ENCODE measurements at regions not wholly inside any gene's neighbourhood (a gene's known extent, or its start where the extent isn't known, plus 50 kb on each side); places are given as distances from the start of the nearest gene placed in this dataset.
"Not testable (repeated sequence)": the region's sequence is repeated elsewhere in the genome, so short reads cannot be mapped to it uniquely, and the experiment has no call there.

- DNase-seq (ENCODE audit: low spot score) = no peak
- intact Hi-C loops (cut with DNase I) = no loop called here
Measured at GRCh38 chr4:37771771-37772170, 54.7 kb upstream of the PGM2 start.

DNA sequence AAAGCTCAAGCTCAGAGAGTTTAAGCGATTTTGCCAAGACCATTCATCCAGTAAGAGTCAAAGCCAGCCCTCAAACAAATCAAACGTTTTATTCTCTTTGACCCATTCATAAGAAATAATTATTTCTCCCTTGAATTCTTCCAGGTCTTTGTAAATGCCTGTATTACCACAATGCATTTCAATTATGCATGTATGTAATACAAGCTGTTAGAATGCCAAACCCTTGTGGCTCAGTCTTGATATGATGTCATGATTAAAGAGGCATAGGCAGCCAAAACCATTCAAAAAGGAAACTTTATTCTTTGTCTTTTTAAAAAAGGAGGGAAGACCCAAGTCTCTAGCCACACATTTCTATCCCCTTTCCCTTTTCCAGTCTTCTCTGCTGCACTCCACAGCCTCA lies 56.5 kb upstream of the PGM2 start:
- DNase-seq (ENCODE audit: low spot score) = no peak
- intact Hi-C loops (cut with DNase I) = no loop called here

- DNase-seq (ENCODE audit: low spot score) = no peak
- intact Hi-C loops (cut with DNase I) = no loop called here
Measured at GRCh38 chr4:37769391-37769989, 57.0 kb upstream of the PGM2 start.

GRCh38 chr4:37767546-37767945 lies 58.9 kb upstream of the PGM2 start:
- intact Hi-C loops (cut with DNase I) = no loop called here
- peak; percentile 92 for DNase-seq (ENCODE audit: low spot score)

DNA sequence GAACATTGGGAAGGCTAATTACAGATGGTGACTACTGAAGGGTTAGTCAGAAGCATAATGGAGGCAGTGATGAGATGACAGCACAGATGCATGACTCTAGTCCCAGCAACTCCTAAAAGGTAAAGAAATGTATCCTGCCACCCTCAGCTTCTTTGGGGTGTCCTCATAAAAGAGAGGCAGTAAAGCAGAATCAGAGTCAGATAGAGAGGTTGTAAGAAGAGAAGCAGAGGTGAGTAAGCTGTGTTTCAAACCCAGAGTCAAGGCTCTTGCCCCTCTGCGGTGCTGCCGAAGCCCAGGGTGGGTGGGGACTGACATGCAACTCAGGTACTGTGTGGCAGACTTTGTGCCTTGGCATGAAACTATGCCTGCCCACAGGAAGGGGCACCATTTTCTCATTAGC lies 59.5 kb upstream of the PGM2 start:
- no peak for DNase-seq (ENCODE audit: low spot score)
- intact Hi-C loops (cut with DNase I) = no loop called here

GRCh38 chr4:37765741-37766140 lies 60.7 kb upstream of the PGM2 start:
- intact Hi-C loops (cut with DNase I) = no loop called here
- DNase-seq (ENCODE audit: low spot score) = no peak

DNA sequence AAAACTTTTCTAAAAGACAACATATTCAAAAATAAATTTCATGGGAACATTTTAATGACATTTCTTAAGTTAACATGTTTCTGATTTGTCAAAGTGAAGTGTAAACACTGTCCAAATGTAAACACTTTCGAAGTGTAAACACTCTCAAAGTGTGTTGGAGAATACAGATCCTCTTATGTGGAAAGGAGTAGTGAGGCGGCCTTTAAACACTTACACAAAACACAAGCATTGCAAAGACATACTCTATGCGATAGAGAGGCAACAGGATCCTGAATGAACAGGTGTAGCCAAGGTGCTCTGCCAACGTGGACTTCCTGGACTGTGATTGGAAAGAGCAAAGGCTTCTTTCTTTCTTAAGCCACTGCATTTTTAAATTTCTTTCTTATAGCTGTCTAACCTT lies 62.7 kb upstream of the PGM2 start:
- intact Hi-C loops (cut with DNase I) = no loop called here
- DNase-seq (ENCODE audit: low spot score) = no peak

DNA sequence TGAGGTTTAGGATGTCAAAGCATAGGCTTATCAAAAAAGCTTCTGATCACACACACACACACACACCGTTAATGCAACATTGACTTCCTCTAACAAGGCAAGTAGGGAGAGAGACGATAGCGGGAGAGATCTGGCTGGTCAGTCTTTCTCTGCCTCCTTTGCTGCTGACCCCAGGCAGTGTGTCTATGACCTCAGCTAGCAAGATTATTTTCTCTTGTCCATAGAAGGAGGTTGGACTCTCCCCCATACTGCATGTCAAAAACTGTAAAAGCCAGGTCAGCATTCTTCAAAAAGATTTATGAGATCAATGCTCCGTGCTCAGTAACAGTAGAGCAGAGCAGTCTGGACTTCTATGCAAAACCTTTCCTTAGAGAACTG lies 63.5 kb upstream of the PGM2 start:
- DNase-seq (ENCODE audit: low spot score) = no peak
- intact Hi-C loops (cut with DNase I) = no loop called here

GRCh38 chr4:37762294-37762990 lies 64.0 kb upstream of the PGM2 start:
- intact Hi-C loops (cut with DNase I) = no loop called here
- DNase-seq (ENCODE audit: low spot score) = no peak

DNA sequence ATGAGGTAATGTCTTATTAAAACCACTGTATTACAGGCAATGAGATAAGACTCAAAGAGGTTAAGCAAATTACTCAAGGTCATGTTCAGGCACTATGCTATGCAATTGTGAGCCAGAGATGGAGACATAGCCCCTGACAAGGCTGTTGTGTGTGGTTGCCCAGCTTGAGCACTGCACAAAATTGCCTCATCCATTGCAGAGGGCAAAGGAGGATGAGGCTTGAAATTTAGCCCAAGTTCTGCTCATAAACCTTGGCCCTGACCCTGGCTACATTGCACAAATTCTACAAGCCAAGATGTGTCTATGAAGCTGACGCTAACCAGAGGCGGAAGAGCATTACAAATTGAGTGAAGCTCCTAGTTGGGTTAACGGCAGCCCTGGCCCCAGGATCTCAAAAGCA lies 65.6 kb upstream of the PGM2 start:
- DNase-seq (ENCODE audit: low spot score) = no peak
- intact Hi-C loops (cut with DNase I) = no loop called here

DNA sequence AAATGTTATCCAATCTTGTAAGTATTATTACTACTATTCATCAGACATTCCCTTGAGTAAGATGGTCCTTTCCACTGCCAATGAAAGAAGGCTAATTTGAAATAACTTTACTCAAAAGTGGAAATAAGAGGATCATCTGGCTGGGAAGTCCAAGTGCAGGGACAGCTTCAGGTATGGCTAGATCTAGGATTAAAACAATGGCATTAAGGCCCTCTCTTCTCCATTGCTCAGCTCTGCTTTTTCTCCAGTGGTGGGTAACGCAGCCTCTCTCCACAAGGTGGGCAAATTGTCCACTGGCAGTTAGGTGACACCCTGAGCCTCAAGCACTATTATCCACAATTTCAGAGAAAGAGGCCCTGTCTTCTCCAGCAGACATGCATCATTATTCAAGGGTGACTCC lies 66.7 kb upstream of the PGM2 start:
- intact Hi-C loops (cut with DNase I) = no loop called here
- no peak for DNase-seq (ENCODE audit: low spot score)

DNA sequence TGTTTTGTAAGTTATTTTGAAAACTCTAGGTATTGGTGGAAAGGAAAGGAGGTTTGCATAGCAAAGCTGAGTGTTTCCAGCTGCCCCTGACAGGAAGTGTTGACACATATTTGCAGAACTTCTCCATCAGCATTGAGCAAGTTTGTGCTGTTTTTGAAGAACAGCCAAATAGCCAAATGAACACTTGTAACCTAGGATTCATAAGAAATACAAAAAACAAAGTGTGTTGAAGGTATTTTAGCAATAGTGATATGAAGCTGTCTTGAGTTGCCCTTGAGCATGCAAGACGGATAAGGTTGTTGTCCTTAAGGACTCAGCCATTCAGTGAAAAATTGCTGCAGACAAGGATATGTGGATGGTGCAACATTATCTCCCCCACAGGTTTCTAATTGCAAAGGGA lies 68.3 kb upstream of the PGM2 start:
- no peak for DNase-seq (ENCODE audit: low spot score)
- intact Hi-C loops (cut with DNase I) = no loop called here

- no peak for DNase-seq (ENCODE audit: low spot score)
- intact Hi-C loops (cut with DNase I) = no loop called here
Measured at GRCh38 chr4:37757761-37758160, 68.7 kb upstream of the PGM2 start.

DNA sequence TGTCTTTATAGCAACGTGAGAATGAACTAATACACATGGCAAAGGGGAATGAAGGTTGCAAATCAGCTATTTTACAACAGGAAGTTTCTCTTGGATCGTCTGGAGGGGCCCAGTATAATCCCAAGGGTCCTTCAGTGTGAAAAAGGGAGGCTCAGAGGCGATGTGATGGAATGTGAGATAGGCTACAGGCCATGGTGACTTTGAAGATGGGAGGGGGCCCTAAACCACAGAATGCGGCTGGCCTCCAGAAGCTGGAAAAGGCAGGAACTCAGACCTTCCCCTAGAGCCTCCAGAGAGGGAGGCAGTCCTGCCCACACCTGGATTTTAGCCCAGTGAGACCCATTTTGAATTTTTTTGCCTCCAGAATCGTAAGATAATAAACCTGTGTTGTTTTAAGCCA lies 69.4 kb upstream of the PGM2 start:
- intact Hi-C loops (cut with DNase I) = no loop called here
- no peak for DNase-seq (ENCODE audit: low spot score)

DNA sequence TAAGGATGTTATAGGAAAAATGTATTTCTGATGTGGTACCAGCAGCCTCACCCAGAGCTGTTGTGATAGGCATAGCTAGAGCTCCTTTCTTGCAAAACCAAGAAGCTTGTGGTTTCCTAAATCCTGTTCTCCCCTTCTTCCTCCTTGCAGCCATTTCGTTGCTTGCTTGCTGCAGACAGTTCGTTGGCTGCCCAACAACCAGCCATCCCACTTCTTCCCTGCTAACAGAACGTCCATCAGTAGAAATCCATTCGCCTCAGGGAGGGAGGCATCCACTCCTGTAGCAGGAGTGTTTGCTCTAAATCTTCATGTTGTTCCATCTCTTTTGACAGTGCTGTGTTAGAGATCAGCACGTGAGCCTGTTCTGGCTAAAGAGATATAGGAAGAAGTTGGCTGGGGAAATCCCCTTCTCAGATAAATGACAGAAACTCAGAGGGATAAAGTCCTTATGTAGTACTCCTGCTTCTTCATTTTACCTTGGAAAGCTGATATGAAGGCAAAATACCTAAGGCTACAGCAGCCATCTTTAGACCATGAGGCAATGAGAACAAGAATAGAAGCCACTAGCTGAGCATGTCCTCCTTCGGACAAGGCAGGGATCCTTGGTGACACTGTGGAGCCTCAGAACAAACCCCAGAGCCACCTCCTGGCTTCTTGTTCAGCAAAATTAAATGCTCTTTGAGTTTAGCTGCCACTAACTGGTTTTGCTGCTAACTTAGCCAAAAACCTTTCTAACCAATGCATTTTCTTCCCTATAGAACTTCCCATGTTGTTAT lies 68.4 kb upstream of the RELL1 start:
- intact Hi-C loops (cut with DNase I) = no loop called here

DNA sequence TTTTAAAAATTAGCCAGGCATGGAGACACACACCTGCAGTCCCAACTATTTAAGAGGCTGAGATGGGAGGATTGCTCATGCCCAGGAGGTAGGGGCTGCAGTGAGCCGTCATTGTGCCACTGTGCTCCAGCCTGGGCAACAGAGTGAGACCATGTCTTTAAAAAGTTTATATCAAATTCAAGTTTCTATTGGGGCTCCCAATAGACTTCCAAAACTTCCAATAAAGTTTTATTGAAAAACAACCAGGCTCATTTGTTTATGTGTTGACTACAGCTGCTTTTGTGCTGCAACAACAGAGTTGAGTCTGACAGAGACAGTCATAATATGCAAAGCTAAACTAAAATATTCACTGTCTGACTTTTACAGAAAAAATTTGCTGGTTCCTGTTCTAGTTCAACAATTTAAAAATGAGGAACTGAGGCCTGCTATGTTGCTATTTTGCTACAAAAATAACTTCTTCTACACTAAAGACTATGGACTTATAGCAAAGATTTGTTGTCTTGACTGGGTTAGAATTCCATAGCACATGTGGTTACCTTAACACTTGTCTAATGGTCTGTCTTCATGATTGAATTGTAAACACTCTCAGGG lies 63.3 kb upstream of the RELL1 start:
- DNase-seq (ENCODE audit: low spot score) = no peak
- intact Hi-C loops (cut with DNase I) = no loop called here

More for the DNA sequence above, 68.4 kb upstream of the RELL1 start:
- DNase-seq (ENCODE audit: low spot score) = no peak

GRCh38 chr4:37748485-37748884 lies 62.3 kb upstream of the RELL1 start:
- intact Hi-C loops (cut with DNase I) = no loop called here
- DNase-seq (ENCODE audit: low spot score) = no peak

DNA sequence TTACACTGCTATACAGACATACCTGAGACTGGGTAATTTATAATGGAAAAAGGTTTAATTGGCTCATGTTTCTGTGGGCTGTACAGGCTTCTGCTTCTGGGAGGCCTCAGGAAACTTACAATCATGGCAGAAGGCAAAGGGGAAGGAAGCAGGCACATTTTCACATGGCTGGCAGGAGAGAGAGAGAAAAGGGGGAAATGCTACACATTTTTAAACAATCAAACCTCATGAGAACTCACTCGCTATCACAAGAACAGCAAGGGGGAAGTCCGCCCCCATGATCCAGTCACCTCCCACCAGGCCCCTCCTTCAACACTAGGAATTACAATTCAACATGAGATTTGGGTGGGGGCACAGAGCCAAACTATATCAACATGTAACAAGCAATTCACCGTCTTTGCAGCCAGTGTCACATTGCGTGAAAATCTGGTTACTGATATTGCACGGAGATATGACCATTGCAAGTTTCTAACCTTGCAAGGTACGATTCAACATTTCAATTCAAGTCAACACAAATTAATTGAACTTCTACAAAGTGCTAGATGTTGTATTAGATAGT lies 61.7 kb upstream of the RELL1 start:
- intact Hi-C loops (cut with DNase I) = no loop called here

GRCh38 chr4:37746852-37747251 lies 60.7 kb upstream of the RELL1 start:
- intact Hi-C loops (cut with DNase I); DNase-seq (ENCODE audit: low spot score): not testable (repeated sequence)

More for the DNA sequence above, 61.7 kb upstream of the RELL1 start:
- no peak for DNase-seq (ENCODE audit: low spot score)

DNA sequence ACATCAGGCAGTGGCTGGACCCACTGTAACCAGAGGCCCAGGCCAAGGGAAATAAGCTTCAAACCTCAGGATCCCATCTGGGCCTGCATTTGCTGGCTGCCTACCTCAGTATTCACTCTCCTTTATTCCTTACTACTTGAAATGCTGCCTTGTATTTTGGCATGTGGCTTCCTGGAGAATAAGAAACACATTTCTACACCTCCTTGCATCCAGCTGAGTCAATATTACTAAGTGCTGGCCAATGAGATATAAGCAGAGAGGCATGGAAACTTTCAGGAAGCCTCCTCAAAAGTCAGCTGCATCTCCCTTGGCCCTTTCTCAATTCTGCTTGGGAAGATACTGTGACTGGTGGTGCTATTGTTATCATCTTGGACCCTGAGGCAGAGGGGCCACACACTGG lies 59.8 kb upstream of the RELL1 start:
- intact Hi-C loops (cut with DNase I) = no loop called here
- no peak for DNase-seq (ENCODE audit: low spot score)

All from posterior vena cava (tissue), 2 donors.